NCI-H2227 treated with DMSO at 0.1 percent for 48 hours (cell line): ENCODE measurements at regions not wholly inside any gene's neighbourhood (a gene's known extent, or its start where the extent isn't known, plus 50 kb on each side); places are given as distances from the start of the nearest gene placed in this dataset.
"Not testable (repeated sequence)": the region's sequence is repeated elsewhere in the genome, so short reads cannot be mapped to it uniquely, and the experiment has no call there.

ENCODE experiments used
- DNase-seq: peaks from one replicate; lab custom pipeline; 2025; lab: John Stamatoyannopoulos, UW

DNA sequence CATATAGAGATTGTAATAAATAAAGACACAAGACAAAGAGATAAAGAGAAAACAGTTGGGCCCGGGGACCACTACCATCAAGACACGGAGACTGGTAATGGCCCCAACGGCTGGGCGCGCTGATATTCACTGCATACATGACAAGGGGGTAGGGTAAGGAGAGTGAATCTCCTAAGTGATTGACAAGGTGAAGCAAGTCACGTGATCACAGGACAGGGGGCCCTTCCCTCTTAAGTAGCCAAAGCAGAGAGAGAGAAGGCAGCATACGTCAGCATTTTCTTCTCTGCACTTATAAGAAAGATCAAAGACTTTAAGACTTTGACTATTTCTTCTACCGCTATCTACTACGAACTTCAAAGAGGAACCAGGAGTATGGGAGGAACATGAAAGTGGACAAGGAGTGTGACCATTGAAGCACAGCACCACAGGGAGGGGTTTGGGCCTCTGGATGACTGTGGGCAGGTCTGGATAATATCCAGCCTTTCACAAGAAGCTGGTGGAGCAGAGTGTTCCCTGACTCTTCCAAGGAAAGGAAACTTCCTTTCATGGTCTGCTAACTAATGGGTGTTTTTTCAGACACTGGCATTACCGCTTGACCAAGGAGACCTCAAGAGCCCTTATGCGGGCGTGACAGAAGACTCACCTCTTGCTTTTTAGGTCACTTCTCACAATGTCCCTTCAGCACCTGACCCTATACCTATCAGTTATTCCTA is 75.6 kb downstream of the MRPL39 start:
- DNase-seq, result not testable (repeated sequence)

DNA sequence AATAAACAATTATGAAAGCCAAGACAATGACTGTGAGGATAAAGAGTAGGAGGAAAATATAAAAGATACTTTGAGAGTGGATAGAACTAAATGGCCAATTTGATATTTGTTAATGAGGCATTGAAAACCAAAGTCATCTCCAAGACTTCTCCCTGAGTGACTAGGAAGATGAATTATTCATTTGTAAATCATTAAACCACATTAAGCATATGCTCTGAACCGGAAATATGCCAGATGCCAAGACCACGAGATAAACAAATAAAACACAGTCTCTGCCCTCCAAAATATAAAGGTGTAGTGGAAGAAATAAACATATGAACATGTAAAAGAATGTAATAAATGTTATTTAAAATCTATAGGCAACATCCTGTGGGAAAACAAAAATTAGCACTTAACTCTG is 78.8 kb downstream of the MRPL39 start:
- DNase-seq, result no peak

DNA sequence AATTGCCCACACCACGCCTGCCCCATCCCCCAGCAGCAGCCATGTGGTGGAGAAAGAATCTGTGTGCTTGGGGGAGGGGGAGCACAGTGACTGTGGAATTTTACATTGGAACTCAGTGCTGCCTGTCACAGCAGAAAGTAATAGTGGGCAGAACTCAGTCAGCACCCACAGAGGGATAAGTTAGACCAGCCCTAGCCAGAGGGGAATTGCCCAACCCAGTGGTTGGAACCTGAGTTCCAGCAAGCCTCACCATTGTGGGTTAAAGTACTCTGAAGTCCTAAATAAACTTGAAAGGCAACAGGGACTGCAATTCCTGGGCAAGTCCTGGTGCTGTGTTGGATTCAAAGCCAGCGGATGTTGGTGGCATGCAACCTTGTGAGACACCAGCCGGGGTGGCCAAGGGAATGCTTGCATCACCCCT is 88.8 kb downstream of the MRPL39 start:
- no peak for DNase-seq

DNA sequence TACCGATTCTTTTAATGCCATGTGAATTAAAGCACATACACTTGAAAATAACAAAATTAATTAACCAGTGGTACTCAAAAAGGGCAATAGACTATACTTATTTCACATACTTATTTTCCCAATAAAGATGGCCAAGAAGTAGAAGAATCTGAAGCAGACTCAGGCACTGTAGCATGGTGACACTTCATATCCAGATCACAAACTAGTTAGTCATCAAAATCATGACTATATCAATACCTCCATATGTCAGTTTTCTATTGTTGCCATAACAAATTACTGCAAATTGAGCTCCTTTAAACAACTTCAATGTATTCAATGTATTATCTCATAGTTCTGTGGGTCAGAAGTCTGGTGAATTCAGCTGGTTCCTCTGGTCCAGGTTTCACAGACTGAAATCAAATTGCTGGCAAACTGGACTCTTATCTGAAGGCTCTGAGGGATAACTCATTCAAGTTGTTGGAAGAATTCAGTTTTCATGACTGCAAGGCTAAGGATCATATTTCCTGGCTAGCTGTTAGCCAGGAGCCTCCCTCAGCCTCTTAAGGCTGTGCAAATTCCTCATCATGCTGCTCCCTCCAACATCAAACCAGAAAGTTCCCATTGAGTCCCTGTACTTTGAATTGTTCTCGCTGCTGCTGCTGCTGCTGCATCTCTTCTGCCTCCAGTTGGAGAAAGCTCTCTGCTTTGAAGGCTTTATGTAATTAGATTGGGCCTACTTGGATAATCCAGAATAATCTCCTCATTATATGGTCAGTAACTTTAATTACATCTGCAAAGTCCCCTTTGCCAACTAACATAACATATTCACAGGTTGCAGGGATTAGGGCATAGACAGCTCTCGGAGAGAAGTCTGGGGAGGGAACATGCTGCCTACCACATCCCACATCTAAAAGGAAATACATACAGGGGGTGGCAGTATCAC is 91.5 kb downstream of the MRPL39 start:
- DNase-seq, result no peak

DNA sequence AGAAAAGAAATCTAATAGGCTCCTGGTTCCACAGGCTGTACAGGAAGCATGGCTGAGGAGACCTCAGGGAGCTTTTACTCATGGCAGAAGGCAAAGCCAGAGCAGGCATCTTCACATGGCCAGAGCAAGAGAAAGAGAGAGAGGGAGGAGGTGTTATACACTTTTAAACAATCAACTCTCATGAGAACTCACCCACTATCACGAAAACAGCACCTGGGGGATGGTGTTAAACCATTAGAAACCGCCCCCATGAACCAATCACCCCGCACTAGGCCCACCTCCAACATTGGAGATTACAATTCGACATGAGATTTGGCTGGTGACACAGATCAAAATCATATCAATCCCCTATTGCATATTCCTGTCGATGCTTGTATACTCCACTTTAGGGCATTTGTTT is 93.5 kb downstream of the MRPL39 start:
- DNase-seq, result no peak

DNA sequence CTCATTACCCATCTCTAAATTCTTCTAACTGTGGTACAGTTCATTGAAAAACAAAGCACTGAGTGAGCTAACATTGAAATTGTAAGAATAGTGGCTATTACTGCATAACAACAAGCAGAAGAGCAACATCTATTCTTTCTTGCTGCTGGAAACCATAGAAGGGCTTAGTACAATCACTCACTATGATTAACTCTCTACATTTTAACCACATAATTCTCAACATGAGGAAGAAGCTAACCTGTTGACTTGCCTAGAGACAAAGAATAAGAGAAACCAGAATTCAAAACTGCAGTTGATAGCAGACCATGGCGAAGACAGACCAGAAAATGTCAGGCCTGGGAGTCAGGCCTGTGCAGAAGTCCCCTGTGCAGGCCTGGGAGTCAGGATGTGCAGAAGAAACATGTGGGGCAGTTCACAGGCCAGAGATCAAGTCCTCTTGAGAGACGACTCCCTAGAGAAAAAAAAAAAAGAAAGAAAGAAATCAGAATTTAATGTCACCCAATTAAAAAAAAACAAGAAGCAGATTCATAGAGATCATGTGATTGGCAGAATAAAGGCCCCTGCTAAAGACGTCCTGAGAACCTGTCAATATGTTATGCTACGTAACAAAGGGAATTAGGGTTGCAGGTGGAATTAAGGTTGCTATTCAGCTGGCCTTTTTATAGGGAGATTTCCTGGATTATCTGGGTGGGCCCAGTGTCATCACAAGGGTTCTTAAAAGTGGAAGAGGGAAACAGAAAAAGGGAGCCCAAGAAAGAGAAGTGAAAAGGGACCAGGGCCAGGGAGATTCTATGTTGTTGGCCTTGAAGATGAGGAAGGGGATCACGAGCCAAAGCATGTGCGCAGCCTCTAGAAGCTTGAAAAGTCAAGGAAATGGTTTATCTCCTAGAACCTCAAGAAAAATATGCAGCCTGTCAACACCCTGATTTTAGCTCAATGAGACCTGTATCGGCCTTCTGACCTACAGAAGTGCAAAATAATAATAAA is 94.9 kb downstream of the MRPL39 start:
- no peak for DNase-seq

DNA sequence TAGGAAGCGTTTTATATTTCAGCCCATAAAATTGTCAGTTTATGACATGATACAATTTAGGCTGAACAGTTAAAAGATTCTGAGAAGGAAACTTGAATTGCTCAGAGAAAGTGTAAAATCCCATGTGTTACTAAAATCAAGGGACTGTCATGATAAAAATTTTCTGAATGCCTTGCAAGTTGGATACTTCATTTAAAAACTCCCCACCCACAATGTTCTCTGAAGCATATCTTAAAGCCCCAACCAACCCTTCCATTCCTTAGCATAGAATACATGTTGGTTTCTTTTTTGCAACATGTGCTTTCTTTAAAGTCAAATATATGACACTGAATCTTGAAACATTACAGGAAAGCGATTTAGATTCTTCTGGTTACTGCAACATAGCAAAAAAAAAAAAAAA is 97.4 kb downstream of the MRPL39 start:
- DNase-seq, result no peak

DNA sequence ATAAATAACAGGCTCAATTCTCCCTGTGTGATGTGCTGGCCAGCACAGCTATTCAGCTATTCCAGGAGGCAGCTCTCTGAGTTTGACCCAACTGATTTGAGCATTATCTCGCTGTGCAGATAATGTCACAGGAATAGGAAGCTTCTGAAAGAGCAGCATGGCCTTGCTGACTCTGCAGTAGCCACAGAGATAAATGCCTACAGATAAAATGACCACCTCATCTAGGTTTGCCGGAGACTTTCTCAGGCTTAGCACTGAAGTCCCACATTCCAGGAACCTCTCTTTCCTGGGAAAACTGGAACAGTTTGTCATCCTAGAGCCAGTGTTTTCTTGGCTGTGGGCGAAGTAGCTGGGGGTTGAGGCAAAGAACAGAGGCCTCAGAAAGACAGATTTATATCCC is 98.9 kb downstream of the MRPL39 start:
- no peak for DNase-seq

DNA sequence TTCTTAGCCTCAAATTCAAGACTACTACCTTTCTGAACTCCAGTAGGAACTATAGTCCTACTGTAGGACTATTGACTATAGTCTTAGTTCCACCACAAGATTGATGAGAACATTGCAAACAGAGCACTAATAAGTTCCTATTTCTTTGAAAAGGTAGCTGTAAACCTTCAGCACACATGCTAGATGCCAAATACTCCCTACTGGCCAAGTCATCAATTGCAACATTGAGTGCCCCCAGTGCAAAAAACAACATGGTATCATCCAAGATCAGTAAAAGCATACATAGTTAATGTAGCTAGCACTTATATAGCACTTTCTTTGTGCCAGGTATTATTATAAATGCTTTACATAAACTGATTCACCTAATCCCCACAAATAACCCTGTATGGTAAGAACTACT is 99.8 kb downstream of the MRPL39 start:
- DNase-seq, result no peak

DNA sequence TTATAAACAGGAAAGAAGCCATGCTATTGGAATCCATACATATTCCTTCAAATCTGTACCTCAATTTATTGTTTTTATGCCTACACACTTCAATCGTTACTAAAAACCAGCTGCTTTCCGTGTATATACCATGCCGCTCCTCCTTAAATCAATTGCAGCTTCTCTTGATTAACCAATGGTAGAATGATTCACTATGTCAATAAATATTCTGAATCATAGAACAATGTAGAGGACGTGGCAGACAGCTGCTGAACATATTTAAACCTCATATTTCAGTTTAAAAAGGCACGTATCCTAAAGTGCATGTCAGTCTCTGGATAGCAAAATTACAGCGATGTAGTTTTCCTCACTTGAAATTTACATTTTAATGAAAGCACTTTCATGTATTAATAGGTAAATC is 100.4 kb downstream of the MRPL39 start:
- DNase-seq, result no peak

DNA sequence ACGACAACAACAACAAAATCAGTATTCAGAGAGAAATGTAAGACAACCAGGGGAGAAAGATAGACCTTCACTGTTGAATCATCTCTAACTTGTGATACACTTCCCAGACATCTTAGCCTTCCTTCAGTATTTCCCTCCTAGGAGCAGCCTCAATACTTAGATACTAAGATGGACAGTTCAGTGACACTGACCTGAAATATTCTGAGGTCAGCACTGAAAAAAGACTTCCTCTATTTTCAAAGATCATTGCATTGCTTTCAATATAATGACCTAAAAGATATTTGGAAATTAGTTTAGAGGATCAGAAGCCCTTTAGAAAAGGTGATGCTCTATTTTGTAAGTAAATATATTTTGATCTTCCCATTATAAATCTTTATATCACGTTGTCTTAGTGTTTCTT is 101.0 kb downstream of the MRPL39 start:
- no peak for DNase-seq

DNA sequence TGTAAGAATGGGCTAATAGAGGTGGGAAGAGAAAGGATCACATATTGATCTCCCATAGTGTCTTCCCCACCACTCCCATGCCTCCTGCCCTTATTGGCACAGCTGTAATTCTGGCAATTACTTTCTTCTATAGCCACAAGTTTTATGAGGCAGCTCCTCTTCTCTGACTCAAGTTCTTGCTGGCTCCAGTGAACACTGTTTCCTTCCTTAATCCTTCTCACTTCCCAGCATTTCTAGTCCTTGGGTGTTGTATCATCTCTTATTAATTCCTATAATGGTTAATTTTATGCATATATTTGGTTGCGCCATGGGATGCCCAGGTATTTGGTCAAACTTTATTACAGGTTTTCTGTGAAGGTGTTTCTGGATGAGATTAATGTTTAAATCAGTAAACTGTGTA is 103.3 kb downstream of the MRPL39 start:
- no peak for DNase-seq

DNA sequence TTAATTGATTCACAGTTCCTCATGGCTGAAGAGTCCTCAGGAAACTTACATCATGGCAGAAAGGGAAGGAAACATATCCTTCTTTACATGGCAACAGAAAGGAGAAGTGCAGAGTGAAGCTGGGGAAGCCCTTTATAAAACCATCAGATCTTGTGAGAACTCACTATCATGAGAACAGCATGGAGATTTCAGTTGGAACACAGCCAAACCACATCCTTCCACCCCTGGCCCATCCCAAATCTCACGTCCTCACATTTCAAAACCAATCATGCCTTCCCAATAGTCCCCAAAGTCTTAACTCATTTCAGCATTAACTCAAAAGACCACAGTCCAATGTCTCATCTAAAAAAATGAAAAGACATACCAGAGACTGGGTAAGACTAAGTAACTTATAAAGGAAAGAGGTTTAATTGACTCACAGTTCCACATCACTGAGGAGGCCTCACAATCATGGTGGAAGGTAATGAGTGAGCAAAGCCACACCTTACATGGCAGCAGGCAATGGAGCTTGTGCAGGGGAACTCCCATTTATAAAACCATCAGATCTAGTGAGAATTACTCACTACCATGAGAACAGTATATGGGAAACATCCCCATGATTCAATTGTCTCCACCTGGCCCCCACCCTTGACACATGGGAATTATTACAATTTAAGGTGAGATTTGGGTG is 105.2 kb downstream of the MRPL39 start:
- no peak for DNase-seq

DNA sequence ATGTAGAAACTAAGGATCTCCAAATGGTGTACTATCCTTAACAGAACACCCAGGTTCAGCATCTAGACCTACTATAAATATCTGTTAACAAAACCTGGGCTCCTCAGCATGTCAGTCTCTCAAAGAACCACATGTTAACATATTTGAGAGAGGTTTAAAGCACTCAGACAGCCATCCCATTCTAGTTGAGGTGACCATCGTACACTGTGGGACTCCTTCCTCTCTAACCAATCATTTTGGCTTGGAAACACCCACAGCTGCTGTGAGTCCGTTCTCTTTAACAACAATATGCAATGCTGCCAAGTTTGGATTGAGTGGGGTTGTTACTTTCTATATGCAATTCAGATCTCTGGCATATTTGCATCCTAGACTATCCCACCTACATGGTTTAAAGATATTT is 105.8 kb downstream of the MRPL39 start:
- no peak for DNase-seq

DNA sequence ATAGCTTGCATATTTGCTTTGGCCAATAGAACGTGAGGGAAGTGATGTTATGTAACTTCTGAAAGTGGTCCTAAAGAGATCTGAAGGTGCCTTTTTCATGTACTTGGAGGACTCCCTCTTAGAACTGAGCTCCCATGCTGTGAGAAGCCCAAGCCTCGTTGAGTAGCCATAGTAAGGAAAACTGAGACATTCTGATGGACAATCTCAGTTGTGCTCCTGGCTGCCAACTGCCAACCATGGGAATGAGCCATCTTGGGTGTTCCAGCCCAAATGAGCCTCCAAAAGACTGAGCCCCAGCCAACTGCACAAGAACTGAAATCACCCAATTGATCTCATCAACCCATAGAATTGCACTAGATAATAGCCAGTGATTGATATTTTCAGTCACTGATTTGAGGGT is 106.7 kb downstream of the MRPL39 start:
- no peak for DNase-seq

DNA sequence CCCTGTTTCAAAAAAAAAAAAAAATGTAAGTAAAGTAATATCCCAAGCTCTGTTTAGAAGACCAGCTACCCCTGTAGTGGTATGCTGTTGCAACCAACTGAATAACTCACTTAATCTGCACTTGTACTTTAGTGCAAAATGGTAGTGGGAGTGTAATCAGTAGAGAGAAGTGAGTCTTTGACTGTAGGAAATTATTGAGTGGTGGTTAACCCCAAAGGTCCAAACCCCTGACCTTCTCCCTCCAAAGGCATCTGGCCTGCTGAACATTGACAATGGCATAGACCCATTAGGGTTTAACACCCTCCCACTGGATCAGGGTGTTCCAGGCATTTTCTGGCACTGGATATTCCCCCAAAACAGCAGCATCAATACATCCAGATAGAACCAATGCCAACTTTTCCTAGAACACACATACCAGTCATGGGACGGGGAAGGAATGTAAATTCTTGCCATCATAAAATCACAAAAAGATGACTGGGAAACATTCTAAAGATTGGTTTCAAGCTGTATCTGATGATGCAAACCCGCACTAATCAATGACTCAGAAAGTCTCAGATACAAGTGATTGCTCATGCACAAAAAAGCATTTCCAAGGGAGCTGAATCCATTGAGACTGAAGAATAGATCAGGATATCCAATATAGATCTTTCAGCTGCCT is 110.3 kb downstream of the MRPL39 start:
- DNase-seq, result no peak

DNA sequence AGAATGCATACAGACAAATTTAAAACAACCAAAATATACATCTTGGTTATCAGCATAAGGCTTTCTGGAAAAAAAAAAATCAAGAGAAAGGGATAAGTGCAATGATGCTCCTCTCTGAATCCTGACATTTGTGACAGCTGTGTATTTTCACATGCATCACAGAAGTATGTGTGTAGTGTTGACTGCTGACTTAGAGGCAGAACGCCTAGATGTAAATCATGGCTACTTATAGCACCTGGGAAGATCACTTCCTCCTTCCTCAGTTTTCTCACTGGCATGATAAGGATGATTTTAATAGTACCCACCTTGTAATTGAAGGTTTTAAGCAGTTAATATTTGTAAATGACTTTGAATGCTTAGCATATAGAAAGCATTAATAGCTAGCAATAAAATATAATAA is 112.5 kb downstream of the MRPL39 start:
- DNase-seq, result no peak

DNA sequence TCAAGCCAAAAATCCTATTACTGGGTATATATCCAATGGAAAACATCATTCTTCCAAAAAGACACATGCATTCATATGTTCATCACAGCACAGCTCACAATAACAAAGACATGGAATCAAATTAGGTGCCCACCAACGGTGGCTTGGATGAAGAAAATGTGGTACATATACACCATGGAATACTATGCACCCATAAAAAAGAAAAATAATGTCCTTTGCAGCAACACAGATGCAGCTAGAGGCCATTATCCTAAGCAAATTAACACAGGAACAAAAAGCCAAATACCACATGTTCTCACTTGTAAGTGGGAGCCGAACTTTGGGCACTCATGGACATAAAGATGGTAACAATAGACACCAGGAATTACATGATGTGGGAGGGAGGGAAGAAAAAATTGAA is 113.6 kb downstream of the MRPL39 start:
- DNase-seq, result no peak

DNA sequence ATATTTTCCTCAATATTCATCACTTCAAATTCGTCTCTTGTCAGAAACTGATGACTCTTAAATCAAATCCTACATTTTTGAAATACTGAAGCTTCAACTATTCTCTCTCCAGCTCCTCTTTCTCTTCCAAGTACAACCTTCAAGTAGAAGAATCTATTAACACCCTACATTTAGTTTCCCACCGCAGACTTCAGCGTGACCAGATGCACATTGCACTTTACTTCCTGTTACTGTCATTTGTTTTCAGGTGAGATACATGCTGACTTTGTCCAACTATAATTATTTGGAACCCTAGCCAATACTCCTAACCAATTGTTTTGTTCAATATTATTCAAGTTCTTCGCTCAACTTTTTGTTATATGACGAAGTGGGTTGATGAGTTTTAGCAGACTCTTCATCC is 116.0 kb downstream of the MRPL39 start:
- no peak for DNase-seq

DNA sequence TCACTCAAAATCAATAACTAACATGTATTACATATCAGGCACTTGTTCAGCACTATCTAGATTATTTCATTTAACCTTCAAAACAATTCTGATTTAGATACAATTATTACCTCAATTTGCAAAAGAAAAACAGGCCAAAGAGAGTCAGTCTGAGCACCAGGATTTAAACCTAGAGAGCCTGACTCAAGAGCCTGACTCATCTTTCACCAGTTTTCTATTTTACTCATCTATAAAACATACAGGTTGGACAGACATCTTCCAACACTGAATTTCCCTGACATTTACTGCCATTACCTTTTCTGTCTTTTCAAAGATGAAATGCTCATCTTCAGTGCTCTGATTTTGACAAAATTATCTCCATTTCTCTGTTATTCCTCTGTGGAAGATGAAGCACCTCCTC is 116.5 kb downstream of the MRPL39 start:
- DNase-seq, result no peak

DNA sequence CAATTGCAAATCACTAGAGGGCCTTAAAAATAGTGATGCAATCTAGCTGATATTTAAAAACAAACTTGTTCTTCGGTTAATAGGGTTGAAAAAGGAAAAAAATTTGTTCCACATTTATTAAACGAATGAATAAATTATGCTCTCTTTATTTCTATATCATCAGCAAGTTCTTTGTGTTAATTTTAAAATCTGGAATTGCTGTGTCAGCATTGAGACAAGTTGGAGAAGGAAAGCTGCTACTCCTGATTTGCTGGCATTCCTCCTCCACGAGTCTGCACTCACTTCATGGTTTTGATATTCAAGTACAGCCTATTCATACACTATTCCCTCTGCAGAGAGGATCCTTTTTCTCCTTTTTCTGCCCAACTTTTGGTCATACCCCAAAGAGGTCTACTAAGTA is 117.6 kb downstream of the MRPL39 start:
- DNase-seq, result no peak
